ENCODE measurements at regions not wholly inside any gene's neighbourhood (a gene's known extent, or its start where the extent isn't known, plus 50 kb on each side); places are given as distances from the start of the nearest gene placed in this dataset.

DNA sequence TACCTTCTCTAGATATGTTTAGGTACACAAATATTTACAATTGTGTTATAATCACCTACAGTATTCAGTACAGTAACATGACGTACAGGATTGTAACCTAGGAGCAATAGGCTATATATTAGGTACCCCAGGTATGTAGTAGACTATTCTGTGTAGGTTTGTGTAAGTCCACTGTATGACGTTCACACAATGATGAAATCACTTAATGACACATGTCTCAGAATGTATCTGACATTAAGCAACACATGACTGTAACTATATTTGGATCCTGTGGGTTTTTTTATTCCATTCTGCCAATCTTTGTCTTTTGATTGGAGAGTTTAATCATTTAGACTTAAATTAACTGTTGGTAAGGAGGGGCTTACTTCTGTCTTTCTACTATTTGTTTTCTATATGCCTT lies 52.1 kb downstream of the STYXL2 start:
- DNase-seq: peak; percentile 34

DNA sequence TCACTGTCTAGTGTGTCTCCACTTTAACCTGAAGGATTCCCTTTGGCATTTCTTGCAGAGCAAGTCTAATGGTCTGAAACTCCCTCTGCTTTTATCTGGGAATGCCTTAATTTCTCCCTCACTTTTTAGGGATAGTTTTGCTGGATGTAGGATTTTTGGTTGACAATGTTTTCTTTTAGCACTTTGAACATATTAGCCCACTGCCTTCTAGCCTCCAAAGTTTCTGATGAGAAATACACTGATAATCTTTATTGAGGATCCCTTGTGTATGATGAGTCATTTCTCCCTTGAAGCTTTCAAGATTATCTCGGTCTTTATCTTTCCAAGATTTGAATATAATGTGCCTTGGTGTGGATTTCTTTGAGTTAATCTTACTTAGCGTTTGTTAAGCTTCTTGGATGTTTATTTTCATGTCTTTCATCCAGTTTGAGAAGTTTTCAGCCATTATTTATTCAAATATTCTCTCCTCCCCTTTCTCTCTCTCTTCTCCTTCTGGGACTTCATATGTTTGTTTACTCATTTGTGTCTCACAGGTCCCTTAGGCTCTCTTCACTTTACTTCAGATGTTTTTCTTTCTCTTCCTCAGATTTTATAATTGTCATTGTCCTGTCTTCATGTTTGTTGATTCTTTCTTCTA lies 53.1 kb downstream of the STYXL2 start:
- DNase-seq: no peak

DNA sequence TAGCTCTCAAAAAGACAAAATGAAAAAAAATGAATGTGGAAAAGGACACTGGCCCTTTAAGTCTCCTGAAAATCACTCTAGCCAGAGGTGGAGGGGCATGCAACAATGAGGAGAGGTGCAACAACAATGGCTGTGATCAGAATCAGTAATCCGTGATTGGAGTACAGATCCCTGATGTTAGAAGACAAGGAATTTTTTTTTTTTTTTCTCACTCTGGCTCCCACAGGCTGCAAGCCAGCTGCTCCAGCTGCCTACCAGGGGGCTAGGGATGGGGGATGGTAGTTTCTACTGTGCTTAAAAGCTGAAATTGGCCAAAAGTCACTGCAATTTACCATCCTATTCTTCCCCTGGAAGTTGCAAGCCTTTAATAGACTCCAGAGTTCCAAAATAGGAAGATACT lies 54.5 kb downstream of the STYXL2 start:
- DNase-seq: no peak

DNA sequence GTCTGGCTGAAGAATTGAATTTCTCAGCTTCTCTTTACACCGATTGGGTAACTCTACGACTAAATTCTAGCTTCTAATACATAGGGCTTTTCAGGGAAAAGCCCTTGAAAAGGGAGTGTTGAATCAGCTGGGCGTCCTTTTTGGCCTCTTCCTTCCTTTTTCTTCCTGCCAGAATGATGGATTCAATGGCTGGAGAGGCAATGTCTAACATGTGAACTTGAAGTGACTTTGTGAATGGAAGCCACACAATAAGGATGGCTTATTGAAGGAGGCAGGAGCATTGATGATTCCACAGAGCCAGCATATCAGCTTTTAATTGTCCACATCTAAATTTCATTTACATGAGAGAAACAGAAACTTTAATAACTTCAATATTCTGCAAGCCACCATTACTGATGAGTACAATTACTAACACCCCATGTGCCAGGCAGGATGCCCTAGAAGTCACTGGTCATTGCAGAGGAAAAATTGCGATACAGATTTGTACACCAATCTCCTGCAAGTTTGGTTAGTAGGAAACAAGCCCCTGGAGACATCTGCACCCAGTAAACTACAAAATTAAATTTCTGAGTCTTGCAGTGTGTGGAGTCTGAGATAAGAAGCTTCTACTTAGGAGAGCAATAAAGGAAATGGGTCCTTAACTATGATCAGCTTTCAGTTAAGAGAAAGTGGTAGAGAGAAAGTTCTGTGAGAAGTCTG lies 56.1 kb downstream of the STYXL2 start:
- peak; percentile 3 for DNase-seq

DNA sequence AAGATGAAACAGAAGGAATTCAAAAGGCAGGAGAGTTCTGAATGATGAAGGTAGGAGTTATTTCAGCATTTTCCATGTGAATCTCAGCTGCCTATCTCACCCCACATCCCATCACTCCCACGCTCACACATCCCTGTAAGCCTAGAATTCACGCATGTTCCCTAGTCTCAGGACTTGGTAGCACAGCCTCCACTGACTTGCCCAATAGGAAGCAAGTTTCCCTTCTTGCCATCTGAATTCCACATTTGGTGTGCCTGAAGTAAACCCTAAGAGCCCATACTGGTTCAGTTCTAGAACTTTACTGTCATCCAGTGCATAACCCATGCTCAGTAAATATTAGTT lies 56.6 kb downstream of the STYXL2 start:
- DNase-seq: no peak

DNA sequence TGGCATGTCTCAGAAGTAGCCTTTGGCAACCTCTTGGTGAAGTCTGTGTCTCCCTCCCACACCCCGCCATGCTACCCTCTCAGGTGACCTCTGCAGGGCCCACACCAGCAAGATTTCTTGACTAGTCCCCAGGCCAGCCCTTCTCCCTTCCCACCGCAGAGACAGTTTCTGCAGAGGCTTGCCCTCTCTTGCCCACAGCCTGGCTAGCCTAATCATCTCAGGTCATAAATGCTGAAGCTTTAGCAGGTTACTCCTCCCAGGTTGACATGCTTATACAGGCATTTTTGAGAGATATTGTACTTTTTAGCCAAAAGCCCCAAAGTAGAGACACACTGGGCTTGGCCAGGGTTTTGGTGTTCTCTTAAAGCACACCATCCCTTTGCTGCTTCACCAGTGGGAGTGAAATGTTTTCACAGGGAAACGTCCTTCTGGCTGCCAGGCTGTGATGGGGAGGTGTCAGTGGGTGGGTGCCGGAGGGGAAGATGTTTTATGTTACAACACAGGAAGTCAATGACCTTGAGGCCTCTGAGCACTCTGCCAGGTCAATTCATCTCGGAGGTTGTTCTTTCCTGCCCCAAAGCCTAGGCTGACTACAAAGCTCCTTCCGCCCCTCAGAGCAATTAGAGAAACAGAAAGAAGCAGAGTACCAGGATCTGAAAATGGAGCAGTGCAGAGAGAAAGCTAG lies 58.5 kb downstream of the STYXL2 start:
- DNase-seq: no peak

DNA sequence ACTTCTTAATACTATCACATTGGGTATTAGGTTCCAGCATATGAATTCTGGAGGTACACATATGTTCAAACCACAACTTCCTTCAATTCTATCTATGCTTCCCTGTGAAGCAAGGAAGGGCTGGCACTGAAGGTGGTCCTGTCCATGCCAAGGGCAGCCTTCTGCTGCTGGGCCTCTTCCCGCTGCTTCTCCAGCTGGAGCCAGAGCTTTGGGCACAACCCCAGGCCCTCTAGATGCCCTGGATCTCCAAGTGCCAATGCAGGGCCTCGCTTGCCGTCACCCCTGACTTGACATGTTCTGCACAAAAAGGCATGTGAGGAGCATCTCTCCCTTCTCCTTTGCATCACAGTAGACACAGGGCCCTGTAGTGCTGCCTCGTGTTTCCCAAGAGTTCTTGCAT lies 62.6 kb downstream of the STYXL2 start:
- no peak for DNase-seq

DNA sequence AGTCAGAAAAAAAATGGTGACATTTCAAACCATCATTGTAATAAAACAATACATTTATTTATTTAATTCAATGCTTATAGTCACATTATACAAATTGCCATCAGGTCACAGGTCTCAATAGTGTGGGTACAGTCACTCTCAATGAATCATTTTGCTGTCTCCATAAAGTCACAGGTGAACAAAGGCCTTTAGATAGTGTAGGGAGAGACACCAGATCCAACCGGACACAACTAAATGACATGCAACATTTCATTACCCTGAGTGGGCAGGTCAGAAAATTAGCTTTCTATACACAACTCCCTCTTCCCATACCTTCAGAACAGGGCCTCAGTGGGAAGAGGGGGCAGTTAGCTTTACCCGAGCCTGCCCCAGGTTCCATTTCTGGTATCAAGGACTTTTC lies 63.2 kb downstream of the STYXL2 start:
- no peak for DNase-seq

DNA sequence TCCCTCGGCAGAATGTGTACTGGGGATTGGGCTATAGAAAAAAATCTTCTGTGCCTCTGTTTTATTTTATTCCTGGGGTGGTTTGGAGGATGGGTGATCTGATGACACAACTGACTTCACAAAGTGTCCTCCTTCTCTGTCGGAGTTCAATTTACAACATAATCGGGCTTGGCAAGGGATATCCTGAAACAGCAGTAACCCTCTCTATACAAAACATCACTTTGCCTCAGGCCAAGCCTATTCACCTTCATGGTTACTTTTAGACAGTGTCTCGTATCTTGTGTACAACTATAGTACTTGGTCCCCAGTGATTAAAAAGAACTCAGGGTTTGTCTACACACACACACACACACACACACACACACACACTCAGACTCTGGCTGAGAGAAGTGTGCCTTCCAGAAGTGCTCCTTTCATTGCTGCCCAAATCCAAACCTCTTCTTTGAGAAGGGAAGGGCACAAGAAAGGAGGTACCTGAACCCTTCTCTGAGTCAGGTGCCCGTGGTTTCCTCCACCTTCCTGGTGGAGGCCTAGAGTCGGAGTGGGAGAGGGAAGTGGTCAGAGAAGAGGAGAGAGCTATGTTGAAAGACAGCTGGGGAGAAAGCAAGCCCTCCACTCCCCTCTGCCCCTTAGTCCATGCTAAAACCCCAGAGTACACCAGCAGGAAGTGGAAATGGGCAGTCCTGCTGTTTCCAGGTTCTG lies 62.4 kb upstream of the POU2F1 start:
- DNase-seq: no peak

DNA sequence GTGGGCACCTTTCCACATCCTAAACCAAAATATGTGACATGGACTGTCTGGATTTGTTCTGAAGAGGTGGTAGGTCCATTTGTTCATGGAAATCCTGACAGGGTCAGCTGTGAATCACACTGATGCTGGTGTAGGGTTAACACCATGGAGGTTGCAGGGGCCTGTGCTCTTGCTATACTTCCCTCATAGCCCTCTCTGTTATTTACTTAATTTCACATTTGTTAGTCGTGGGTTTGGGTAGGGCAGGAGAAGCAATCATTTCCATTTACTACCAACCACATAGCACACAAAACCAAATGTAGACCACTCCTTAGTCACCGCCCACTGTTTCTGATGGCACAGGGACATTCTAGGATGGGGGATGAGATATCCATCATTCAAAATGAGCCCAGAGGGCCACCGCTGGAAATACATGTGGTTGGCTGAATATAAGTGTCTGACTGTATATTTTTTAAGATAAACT lies 61.8 kb upstream of the POU2F1 start:
- DNase-seq: no peak

- no peak for DNase-seq
Observed at GRCh38 chr1:167159782-167160181, 60.9 kb upstream of the POU2F1 start.

- no peak for DNase-seq
Observed at GRCh38 chr1:167161242-167161641, 59.4 kb upstream of the POU2F1 start.

- DNase-seq: no peak
Observed at GRCh38 chr1:167161762-167162161, 58.9 kb upstream of the POU2F1 start.

GRCh38 chr1:167165219-167165618 lies 55.5 kb upstream of the POU2F1 start:
- DNase-seq: no peak

DNA sequence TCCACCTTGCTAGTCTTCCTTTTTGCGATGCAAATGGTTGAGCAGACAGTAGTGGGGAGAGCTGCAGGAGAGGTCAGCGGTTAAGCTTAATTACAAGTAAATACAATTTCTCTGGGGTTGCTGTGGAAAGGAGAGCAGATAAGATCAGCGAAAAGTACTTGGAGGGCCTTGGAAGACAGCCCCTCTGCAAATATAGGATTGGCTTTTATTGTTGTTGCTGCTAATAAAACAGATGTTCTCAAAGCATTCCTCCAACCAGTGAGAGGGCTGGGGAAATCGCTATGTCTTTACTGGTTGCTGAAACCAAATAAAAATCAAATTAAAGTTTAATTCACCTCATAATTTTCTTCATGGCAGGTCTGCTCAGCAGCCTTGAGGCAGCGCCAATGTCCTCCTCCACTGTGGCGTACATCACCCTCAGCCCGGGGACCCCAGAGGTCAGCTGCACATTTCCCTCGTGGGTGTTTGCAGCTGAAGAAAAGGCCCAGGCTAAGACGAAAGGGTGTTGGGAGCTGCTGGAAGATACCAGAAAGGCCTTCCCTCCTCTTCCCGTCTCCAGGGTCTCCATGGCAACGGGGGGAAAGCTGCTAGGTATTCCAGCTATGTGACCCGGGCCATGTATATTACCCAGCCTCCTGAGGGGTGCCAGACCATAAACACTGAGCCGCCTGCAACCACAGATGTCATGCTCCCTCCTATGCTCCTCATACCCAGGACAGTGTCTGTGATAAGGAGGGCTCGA lies 54.6 kb upstream of the POU2F1 start:
- no peak for DNase-seq

- no peak for DNase-seq
Observed at GRCh38 chr1:167166690-167167075, 54.0 kb upstream of the POU2F1 start.

GRCh38 chr1:167168424-167168823 lies 52.3 kb upstream of the POU2F1 start:
- DNase-seq: no peak

DNA sequence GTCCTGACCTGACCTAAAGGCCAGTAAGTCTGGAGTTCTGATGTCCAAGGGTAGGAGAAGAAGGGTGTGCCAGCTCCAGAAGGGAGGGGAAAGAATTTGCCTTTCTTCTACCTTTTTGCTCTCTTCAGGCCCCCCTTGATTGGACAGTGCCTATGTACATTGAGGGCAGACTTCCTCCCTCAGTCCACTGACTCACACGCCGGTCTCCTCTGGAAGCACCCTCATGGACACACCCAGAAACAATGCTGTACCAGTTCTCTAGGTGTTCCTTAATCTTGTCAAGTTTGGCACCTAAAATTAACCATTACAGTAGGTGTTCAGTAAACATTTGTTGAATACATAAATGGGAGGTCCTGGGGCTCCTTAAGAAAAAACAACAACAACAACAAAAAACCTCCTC lies 51.0 kb upstream of the POU2F1 start:
- DNase-seq: no peak

Data from suppressor macrophage treated with lipopolysaccharide for 4 hours (primary cell).